T-helper 9 cell (primary cell): ENCODE measurements at regions not wholly inside any gene's neighbourhood (a gene's known extent, or its start where the extent isn't known, plus 50 kb on each side); places are given as distances from the start of the nearest gene placed in this dataset.
"Not testable (repeated sequence)": the region's sequence is repeated elsewhere in the genome, so short reads cannot be mapped to it uniquely, and the experiment has no call there.

Source experiments
- DNase-seq: peaks from one replicate; pipeline ENCODE4 v3.0.0-alpha.2; 2020

DNA sequence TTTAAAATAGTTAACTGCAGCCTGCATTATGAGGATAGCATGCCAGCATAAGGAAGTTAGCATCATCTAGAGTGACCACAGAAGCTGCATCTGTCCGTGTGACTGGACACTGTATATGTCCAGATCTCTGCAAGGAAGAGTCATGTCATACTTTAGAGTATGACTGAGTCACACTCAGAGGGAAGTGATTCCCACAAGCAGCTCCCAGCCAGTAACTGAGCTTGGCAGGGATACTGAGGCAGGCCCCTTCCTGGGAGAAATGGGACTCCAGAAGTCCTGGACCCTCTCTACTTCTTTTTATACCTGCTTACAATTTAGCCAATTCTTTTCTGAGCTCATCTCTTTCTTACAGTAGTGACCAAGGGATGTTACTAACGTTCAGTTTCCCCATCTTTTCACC lies 2975.9 kb downstream of the RPIA start:
- not testable (repeated sequence) for DNase-seq

DNA sequence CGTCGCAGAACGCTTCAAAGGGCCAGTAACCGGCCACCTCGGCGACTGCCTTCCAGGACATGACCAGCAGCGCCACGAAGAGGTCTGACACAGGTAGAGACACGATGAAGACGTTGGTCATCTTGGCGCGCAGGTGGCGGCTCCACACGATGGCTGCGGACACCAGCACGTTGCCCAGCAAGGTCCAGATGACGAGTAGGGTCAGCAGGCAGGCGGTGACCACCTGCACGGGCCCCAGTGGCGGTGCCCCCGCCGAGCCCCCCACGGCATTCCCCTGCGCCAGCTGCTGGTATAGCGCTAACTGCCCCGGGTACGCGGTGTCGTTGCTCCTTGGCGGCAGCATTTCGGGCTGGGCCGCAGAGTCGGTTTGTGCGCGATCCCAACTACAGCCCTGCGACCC lies 2994.1 kb downstream of the RPIA start:
- DNase-seq = not testable (repeated sequence)

DNA sequence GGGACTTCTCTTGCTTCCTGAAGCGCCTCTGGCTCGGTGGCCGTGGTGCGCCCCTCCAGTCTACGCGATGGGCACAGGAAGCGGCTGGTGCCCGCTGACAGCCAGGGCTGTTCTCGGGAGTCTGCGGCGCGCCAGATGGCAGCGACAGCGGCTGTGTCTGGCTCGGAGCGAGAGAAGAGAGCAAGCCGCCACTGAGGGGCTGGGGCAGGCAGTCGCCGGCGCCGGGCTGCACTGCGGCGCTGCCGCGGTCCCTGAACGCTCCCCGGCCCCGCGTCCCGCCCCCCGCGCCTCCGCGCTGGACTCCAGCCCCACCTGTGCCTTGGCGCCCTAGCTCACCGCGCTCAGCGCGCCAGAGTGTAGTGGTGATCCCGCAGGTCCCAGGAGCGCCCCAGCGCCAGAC lies 2994.6 kb downstream of the RPIA start:
- DNase-seq = not testable (repeated sequence)
